A673 (cell line): ENCODE measurements at regions not wholly inside any gene's neighbourhood (a gene's known extent, or its start where the extent isn't known, plus 50 kb on each side); places are given as distances from the start of the nearest gene placed in this dataset.

Source experiments
- BruUV-seq: library from RNA; stranded (reverse); fragments of 400-500 nt; replicated peaks from 2 replicates; lab custom pipeline; 2021; lab: Mats Ljungman, UMichigan
- CTCF ChIA-PET: fragments of 300-600 bp; sonication (Branson Sonifier 250); formaldehyde crosslinking; loops from one replicate; lab custom pipeline; 2022; ENCODE audit warnings: antibody characterized with exemption; lab: Charles Lee
- POLR2A ChIA-PET: fragments of 300-600 bp; sonication (Branson Sonifier 250); formaldehyde crosslinking; loops from one replicate; lab custom pipeline; 2022; ENCODE audit warnings: antibody characterized with exemption; ENCODE audit not compliant: low non-redundant PET; lab: Charles Lee
- DNase-seq: peaks from one replicate; pipeline ENCODE4 v3.0.0-alpha.2; 2015; ENCODE audit warnings: low spot score
- H3K27ac ChIP-seq: fragments of 200-600 bp; sonication (generic); 2 replicates; pipeline ENCODE4 v1.5.1; 2016; ENCODE audit warnings: mixed run types, low read depth, mild to moderate bottlenecking, mixed read lengths, antibody characterized with exemption, low read length; ENCODE audit not compliant: poor library complexity, severe bottlenecking
- H3K27me3 ChIP-seq: fragments of 200-600 bp; sonication (generic); replicated peaks from 2 replicates; pipeline ENCODE4 v1.6.1; 2017; ENCODE audit warnings: mixed run types, low read depth, mild to moderate bottlenecking, mixed read lengths, antibody characterized with exemption, low read length; ENCODE audit not compliant: insufficient read depth, poor library complexity
- H3K36me3 ChIP-seq: fragments of 200-600 bp; sonication (generic); 2 replicates; pipeline ENCODE4 v1.6.1; 2016; ENCODE audit warnings: mixed run types, mild to moderate bottlenecking, mixed read lengths, antibody characterized with exemption, low read length; ENCODE audit not compliant: insufficient read depth, poor library complexity, severe bottlenecking
- H3K4me1 ChIP-seq: fragments of 200-600 bp; sonication (generic); 2 replicates; pipeline ENCODE4 v1.6.1; 2017; ENCODE audit warnings: mixed run types, mild to moderate bottlenecking, mixed read lengths, antibody characterized with exemption, low read length; ENCODE audit not compliant: insufficient read depth, poor library complexity, severe bottlenecking
- H3K4me3 ChIP-seq: fragments of 200-600 bp; sonication (generic); 2 replicates; pipeline ENCODE4 v1.5.1; 2016; ENCODE audit warnings: low read depth, mixed run types, mild to moderate bottlenecking, mixed read lengths, low read length; ENCODE audit not compliant: poor library complexity, severe bottlenecking
- H3K9me3 ChIP-seq: fragments of 200-600 bp; sonication (generic); 2 replicates; pipeline ENCODE4 v1.6.1; 2016; ENCODE audit warnings: mixed run types, low read depth, mild to moderate bottlenecking, mixed read lengths, antibody characterized with exemption, low read length; ENCODE audit not compliant: poor library complexity, severe bottlenecking
- EZH2 ChIP-seq: fragments of 200-600 bp; sonication (generic); IDR thresholded peaks from 2 replicates; pipeline ENCODE4 v1.6.1; 2017; ENCODE audit warnings: borderline replicate concordance, low read depth, mild to moderate bottlenecking, mixed read lengths, antibody characterized with exemption, low read length; ENCODE audit not compliant: poor library complexity, severe bottlenecking
- intact Hi-C: fragments of 100-400 bp; cut with micrococcal nuclease; formaldehyde crosslinking; loops from one replicate; pipeline ENCODE4 v1.10.0; 2022; ENCODE audit not compliant: unreplicated experiment
- TF ChIP-seq, protein P1 (sequence below): fragments of 300-800, 200-600 bp; sonication (generic); conservative IDR thresholded peaks from 2 replicates; pipeline ENCODE4 v1.5.1; 2017; ENCODE audit warnings: low read depth, mild to moderate bottlenecking, antibody characterized with exemption, low read length, moderate library complexity, mixed read lengths

DNA sequence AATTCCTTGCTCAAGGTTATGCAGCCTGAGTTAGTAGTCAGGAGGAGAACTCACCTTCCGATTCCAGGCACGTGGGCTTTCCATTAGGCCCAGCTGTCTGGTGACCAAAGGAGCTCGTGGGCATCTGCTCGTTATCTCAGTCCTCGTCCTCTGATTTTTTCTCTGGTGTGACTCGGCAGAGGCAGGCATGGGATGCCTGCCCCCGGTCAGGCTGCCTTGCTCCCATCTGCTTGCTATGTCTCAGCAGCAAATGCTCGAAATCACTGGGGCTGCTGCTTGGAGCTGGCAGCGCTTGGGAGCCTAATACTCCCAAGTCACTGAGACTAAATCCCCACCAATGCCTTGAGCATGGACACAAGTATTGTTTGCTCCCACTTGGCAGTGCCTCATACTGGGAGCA lies 84.5 kb upstream of the NMNAT3 start:
- BruUV-seq: no TSS peak
- Histone ChIP-seq H3K9me3 (no peaks in the 10 kb centered on the region), H3K4me3 (no peak overlapping the region), H3K27me3 (no peaks in the 10 kb centered on the region), H3K4me1 (no peaks in the 10 kb centered on the region), H3K27ac (no peak overlapping the region), H3K36me3 (no peaks in the 10 kb centered on the region)
- intact Hi-C loops: no loop called here
- DNase-seq: no peak
- ChIA-PET POLR2A (no interaction called here), CTCF (no interaction called here)
- TF ChIP-seq EZH2: no peak
- TF ChIP-seq, protein P1, sequence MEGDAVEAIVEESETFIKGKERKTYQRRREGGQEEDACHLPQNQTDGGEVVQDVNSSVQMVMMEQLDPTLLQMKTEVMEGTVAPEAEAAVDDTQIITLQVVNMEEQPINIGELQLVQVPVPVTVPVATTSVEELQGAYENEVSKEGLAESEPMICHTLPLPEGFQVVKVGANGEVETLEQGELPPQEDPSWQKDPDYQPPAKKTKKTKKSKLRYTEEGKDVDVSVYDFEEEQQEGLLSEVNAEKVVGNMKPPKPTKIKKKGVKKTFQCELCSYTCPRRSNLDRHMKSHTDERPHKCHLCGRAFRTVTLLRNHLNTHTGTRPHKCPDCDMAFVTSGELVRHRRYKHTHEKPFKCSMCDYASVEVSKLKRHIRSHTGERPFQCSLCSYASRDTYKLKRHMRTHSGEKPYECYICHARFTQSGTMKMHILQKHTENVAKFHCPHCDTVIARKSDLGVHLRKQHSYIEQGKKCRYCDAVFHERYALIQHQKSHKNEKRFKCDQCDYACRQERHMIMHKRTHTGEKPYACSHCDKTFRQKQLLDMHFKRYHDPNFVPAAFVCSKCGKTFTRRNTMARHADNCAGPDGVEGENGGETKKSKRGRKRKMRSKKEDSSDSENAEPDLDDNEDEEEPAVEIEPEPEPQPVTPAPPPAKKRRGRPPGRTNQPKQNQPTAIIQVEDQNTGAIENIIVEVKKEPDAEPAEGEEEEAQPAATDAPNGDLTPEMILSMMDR: no peak

DNA sequence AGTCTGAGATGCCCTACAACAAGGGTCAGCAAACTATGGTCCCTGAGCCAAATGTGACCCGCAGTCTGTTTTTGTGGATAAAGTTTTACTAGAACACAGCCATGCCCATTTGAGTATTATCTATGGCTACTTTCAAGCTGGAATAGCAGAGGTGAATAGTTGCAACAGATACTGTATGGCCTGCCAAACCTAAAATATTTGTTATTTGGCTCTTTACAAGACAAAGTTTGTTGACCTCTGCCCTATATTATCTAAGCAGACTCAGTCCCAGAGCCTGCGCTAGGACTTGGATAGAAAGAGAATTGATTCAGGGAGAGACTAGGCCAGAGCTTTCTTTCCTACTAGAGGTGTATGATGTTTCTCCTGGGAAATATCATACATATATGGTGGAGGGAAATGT lies 81.7 kb upstream of the NMNAT3 start:
- BruUV-seq: no TSS peak
- no peak overlapping the region for H3K4me3 ChIP-seq
- H3K4me1 ChIP-seq: no peaks in the 10 kb centered on the region
- ChIA-PET CTCF (no interaction called here), POLR2A (no interaction called here)
- no peaks in the 10 kb centered on the region for H3K27me3 ChIP-seq
- intact Hi-C loops: no loop called here
- no peak for DNase-seq
- no peak overlapping the region for H3K27ac ChIP-seq
- H3K36me3 ChIP-seq: no peaks in the 10 kb centered on the region
- TF ChIP-seq EZH2: no peak
- TF ChIP-seq, protein P1: no peak
- no peaks in the 10 kb centered on the region for H3K9me3 ChIP-seq

DNA sequence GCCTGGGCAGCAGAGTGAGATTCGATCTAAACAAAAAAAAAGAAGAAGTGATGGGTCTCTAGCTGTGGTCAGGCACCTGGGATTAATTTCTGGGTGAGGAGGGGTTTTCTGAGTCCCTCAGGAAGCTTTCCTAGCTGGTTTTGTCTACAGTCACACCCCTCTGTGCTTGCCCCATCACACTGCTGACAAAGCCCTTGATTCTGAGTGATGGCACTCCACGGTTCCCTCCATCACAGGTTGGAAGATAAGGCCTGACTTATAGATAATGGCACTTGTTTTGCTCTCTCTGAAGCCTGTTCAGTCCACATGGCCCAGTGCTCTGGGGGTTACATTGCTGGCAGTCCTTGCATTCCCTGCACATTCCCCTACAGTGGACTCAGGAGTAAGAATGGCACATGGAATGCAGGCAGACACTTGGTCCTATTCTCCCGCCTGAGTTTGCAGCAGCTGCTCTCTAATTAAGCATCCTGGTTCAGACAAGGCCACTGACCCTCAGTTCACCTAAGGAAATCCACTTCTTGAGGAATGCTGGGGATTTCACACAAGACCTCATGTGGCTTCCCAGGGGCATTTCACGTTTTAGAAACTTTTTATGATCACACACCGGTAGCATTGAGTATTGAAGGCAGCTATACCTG lies 81.0 kb upstream of the NMNAT3 start:
- H3K4me1 ChIP-seq: no peaks in the 10 kb centered on the region
- no TSS peak for BruUV-seq
- H3K36me3 ChIP-seq: no peaks in the 10 kb centered on the region
- H3K4me3 ChIP-seq: no peak overlapping the region
- intact Hi-C loops: no loop called here
- no peaks in the 10 kb centered on the region for H3K27me3 ChIP-seq
- DNase-seq: no peak
- ChIA-PET POLR2A (no interaction called here), CTCF (no interaction called here)
- TF ChIP-seq, protein P1: no peak
- no peak for TF ChIP-seq EZH2
- no peaks in the 10 kb centered on the region for H3K9me3 ChIP-seq
- H3K27ac ChIP-seq: no peak overlapping the region
